HepG2 (cell line): ENCODE measurements at regions not wholly inside any gene's neighbourhood (a gene's known extent, or its start where the extent isn't known, plus 50 kb on each side); places are given as distances from the start of the nearest gene placed in this dataset.
A peak's percentile ranks its signal among the peaks of the same experiment; 100 is the strongest.

Experiments used
- ARNT2 ChIP-seq: sonication (generic); formaldehyde crosslinking; IDR thresholded peaks from 2 replicates; pipeline ENCODE4 v1.8.0; 2022; ENCODE audit warnings: mild to moderate bottlenecking, low read depth, missing genetic modification reagents, moderate library complexity
- GTF3A ChIP-seq: sonication (generic); formaldehyde crosslinking; conservative IDR thresholded peaks from 2 replicates; pipeline ENCODE4 v1.4.0; 2020; ENCODE audit warnings: mild to moderate bottlenecking, missing genetic modification reagents
- RBM22 ChIP-seq: fragments of 200-400 bp; formaldehyde crosslinking; optimal IDR thresholded peaks from 2 replicates; pipeline ENCODE3; 2017; ENCODE audit warnings: mild to moderate bottlenecking, low read length, moderate library complexity
- SAP130 ChIP-seq: IDR thresholded peaks from 2 replicates; pipeline ENCODE4 v1.6.1; 2016; ENCODE audit warnings: low read depth
- ZNF501 ChIP-seq: sonication (generic); formaldehyde crosslinking; IDR thresholded peaks from 2 replicates; pipeline ENCODE4 v1.5.1; 2020; ENCODE audit warnings: mild to moderate bottlenecking, moderate library complexity, missing genetic modification reagents
- ZNF547 ChIP-seq: sonication (generic); formaldehyde crosslinking; IDR thresholded peaks from 2 replicates; pipeline ENCODE4 v1.5.1; 2020; ENCODE audit warnings: mild to moderate bottlenecking, missing genetic modification reagents
- ZNF598 ChIP-seq: sonication (generic); formaldehyde crosslinking; IDR thresholded peaks from 2 replicates; pipeline ENCODE4 v1.5.1; 2020; ENCODE audit warnings: mild to moderate bottlenecking, missing genetic modification reagents, borderline replicate concordance
- TF ChIP-seq, protein P1 (sequence below): sonication (generic); formaldehyde crosslinking; IDR thresholded peaks from 2 replicates; pipeline ENCODE4 v1.5.1; 2020; ENCODE audit warnings: missing genetic modification reagents, mild to moderate bottlenecking, borderline replicate concordance
- TF ChIP-seq, protein P2 (sequence below): sonication (generic); formaldehyde crosslinking; IDR thresholded peaks from 2 replicates; pipeline ENCODE4 v1.8.0; 2022; ENCODE audit warnings: missing genetic modification reagents, mild to moderate bottlenecking, borderline replicate concordance
- TF ChIP-seq, protein P3 (sequence below): IDR thresholded peaks from 2 replicates; pipeline ENCODE4 v1.6.1; 2012; ENCODE audit warnings: low read length, improper control_type of control experiment
- TF ChIP-seq, protein P4 (sequence below): IDR thresholded peaks from 2 replicates; pipeline ENCODE4 v1.6.1; 2016; ENCODE audit warnings: control low read depth
- TF ChIP-seq, protein P5 (sequence below): sonication (generic); formaldehyde crosslinking; IDR thresholded peaks from 2 replicates; pipeline ENCODE4 v1.5.0; 2020; ENCODE audit warnings: mild to moderate bottlenecking, missing genetic modification reagents, moderate library complexity
- TF ChIP-seq, protein P6 (sequence below): sonication (generic); formaldehyde crosslinking; IDR thresholded peaks from 2 replicates; pipeline ENCODE4 v1.4.0; 2020; ENCODE audit warnings: missing genetic modification reagents
- TF ChIP-seq, protein P7 (sequence below): IDR thresholded peaks from 2 replicates; pipeline ENCODE4 v1.6.1; 2012; ENCODE audit warnings: low read depth, low read length, improper control_type of control experiment

DNA sequence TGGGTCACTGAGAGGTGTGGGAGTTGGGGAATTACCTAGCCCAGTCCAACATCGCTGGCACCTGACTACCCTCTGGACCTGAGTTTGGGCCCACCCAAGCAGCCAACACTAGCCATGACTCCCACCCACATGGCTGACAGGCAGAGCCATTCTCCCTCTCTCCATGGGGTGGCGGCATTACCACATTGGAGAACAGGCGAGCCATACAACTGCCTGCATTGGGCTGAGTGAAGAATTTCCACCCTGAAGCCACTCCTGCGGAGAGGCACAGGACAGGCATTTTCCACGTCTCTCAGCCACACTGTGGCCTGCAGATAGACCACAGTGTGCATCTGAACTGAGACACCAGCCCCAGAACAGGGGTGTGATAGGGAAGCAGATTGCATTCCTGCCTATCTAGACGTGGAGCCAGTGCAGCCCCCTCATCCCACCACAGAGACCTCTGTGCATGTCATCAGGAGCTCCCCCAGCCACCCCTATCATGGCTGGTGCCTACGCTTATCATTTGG, 58.2 kb upstream of the ANTXRL start (continued):
- TF ChIP-seq, protein P1, sequence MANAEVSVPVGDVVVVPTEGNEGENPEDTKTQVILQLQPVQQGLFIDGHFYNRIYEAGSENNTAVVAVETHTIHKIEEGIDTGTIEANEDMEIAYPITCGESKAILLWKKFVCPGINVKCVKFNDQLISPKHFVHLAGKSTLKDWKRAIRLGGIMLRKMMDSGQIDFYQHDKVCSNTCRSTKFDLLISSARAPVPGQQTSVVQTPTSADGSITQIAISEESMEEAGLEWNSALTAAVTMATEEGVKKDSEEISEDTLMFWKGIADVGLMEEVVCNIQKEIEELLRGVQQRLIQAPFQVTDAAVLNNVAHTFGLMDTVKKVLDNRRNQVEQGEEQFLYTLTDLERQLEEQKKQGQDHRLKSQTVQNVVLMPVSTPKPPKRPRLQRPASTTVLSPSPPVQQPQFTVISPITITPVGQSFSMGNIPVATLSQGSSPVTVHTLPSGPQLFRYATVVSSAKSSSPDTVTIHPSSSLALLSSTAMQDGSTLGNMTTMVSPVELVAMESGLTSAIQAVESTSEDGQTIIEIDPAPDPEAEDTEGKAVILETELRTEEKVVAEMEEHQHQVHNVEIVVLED (CRISPR knock-in tag): no peak
- TF ChIP-seq ZNF501 (peak; percentile 28; the same call in 1 of the 2 replicates), ZNF547 (CRISPR knock-in tag) (0 out of 2 replicates have a peak, but pooled peaks have one; percentile 55), ZNF598 (peak; percentile 77; the same call in 1 of the 2 replicates), GTF3A (no peak), ARNT2 (CRISPR knock-in tag) (no peak), RBM22 (no peak), SAP130 (CRISPR knock-in tag) (peak; percentile 41)
- TF ChIP-seq, protein P2, sequence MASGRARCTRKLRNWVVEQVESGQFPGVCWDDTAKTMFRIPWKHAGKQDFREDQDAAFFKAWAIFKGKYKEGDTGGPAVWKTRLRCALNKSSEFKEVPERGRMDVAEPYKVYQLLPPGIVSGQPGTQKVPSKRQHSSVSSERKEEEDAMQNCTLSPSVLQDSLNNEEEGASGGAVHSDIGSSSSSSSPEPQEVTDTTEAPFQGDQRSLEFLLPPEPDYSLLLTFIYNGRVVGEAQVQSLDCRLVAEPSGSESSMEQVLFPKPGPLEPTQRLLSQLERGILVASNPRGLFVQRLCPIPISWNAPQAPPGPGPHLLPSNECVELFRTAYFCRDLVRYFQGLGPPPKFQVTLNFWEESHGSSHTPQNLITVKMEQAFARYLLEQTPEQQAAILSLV (CRISPR knock-in tag): 0 out of 2 replicates have a peak, but pooled peaks have one; percentile 11
- TF ChIP-seq, protein P3, sequence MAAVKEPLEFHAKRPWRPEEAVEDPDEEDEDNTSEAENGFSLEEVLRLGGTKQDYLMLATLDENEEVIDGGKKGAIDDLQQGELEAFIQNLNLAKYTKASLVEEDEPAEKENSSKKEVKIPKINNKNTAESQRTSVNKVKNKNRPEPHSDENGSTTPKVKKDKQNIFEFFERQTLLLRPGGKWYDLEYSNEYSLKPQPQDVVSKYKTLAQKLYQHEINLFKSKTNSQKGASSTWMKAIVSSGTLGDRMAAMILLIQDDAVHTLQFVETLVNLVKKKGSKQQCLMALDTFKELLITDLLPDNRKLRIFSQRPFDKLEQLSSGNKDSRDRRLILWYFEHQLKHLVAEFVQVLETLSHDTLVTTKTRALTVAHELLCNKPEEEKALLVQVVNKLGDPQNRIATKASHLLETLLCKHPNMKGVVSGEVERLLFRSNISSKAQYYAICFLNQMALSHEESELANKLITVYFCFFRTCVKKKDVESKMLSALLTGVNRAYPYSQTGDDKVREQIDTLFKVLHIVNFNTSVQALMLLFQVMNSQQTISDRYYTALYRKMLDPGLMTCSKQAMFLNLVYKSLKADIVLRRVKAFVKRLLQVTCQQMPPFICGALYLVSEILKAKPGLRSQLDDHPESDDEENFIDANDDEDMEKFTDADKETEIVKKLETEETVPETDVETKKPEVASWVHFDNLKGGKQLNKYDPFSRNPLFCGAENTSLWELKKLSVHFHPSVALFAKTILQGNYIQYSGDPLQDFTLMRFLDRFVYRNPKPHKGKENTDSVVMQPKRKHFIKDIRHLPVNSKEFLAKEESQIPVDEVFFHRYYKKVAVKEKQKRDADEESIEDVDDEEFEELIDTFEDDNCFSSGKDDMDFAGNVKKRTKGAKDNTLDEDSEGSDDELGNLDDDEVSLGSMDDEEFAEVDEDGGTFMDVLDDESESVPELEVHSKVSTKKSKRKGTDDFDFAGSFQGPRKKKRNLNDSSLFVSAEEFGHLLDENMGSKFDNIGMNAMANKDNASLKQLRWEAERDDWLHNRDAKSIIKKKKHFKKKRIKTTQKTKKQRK: no peak
- TF ChIP-seq, protein P4, sequence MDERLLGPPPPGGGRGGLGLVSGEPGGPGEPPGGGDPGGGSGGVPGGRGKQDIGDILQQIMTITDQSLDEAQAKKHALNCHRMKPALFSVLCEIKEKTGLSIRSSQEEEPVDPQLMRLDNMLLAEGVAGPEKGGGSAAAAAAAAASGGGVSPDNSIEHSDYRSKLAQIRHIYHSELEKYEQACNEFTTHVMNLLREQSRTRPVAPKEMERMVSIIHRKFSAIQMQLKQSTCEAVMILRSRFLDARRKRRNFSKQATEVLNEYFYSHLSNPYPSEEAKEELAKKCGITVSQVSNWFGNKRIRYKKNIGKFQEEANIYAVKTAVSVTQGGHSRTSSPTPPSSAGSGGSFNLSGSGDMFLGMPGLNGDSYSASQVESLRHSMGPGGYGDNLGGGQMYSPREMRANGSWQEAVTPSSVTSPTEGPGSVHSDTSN: 0 out of 2 replicates have a peak, but pooled peaks have one; percentile 25
- TF ChIP-seq, protein P5, sequence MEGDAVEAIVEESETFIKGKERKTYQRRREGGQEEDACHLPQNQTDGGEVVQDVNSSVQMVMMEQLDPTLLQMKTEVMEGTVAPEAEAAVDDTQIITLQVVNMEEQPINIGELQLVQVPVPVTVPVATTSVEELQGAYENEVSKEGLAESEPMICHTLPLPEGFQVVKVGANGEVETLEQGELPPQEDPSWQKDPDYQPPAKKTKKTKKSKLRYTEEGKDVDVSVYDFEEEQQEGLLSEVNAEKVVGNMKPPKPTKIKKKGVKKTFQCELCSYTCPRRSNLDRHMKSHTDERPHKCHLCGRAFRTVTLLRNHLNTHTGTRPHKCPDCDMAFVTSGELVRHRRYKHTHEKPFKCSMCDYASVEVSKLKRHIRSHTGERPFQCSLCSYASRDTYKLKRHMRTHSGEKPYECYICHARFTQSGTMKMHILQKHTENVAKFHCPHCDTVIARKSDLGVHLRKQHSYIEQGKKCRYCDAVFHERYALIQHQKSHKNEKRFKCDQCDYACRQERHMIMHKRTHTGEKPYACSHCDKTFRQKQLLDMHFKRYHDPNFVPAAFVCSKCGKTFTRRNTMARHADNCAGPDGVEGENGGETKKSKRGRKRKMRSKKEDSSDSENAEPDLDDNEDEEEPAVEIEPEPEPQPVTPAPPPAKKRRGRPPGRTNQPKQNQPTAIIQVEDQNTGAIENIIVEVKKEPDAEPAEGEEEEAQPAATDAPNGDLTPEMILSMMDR (CRISPR knock-in tag): peak; percentile 95
- TF ChIP-seq, protein P6, sequence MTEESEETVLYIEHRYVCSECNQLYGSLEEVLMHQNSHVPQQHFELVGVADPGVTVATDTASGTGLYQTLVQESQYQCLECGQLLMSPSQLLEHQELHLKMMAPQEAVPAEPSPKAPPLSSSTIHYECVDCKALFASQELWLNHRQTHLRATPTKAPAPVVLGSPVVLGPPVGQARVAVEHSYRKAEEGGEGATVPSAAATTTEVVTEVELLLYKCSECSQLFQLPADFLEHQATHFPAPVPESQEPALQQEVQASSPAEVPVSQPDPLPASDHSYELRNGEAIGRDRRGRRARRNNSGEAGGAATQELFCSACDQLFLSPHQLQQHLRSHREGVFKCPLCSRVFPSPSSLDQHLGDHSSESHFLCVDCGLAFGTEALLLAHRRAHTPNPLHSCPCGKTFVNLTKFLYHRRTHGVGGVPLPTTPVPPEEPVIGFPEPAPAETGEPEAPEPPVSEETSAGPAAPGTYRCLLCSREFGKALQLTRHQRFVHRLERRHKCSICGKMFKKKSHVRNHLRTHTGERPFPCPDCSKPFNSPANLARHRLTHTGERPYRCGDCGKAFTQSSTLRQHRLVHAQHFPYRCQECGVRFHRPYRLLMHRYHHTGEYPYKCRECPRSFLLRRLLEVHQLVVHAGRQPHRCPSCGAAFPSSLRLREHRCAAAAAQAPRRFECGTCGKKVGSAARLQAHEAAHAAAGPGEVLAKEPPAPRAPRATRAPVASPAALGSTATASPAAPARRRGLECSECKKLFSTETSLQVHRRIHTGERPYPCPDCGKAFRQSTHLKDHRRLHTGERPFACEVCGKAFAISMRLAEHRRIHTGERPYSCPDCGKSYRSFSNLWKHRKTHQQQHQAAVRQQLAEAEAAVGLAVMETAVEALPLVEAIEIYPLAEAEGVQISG (CRISPR knock-in tag): peak; percentile 20; the same call in 1 of the 2 replicates
- TF ChIP-seq, protein P7, sequence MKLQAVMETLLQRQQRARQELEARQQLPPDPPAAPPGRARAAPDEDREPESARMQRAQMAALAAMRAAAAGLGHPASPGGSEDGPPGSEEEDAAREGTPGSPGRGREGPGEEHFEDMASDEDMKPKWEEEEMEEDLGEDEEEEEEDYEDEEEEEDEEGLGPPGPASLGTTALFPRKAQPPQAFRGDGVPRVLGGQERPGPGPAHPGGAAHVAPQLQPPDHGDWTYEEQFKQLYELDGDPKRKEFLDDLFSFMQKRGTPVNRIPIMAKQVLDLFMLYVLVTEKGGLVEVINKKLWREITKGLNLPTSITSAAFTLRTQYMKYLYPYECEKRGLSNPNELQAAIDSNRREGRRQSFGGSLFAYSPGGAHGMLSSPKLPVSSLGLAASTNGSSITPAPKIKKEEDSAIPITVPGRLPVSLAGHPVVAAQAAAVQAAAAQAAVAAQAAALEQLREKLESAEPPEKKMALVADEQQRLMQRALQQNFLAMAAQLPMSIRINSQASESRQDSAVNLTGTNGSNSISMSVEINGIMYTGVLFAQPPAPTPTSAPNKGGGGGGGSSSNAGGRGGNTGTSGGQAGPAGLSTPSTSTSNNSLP: 0 out of 2 replicates have a peak, but pooled peaks have one; percentile 31
